H1 (cell line): ENCODE measurements at regions not wholly inside any gene's neighbourhood (a gene's known extent, or its start where the extent isn't known, plus 50 kb on each side); places are given as distances from the start of the nearest gene placed in this dataset.

ENCODE experiments used
- CTCF ChIA-PET: fragments of 300-600 bp; sonication (Branson Sonifier 250); formaldehyde crosslinking; loops from one replicate; lab custom pipeline; 2021; ENCODE audit not compliant: partially characterized antibody; lab: Charles Lee
- POLR2A ChIA-PET: fragments of 300-600 bp; sonication (Branson Sonifier 250); formaldehyde crosslinking; loops from one replicate; lab custom pipeline; 2021; ENCODE audit warnings: inconsistent platforms; ENCODE audit not compliant: partially characterized antibody; lab: Charles Lee
- DNase-seq, 2 experiments: peaks; one replicate each; pipeline versions ENCODE4 v3.0.0 to v3.0.0-alpha.2; 2010 to 2022; ENCODE audit warnings: low spot score in 2 of 2, low read depth in 1 of 2, mixed read lengths in 1 of 2
- FAIRE-seq: peaks from 2 replicates; lab custom pipeline; 2011; peaks lifted over from hg19 to GRCh38; lab: Jason Lieb, UNC
- H2AFZ ChIP-seq: 2 replicates; pipeline ENCODE4 v1.8.1; 2012; ENCODE audit warnings: low read length, inconsistent platforms
- H2AK5ac ChIP-seq: 2 replicates; pipeline ENCODE4 v1.6.1; 2013; ENCODE audit warnings: low read depth, low read length
- H2BK120ac ChIP-seq: replicated peaks from 2 replicates; pipeline ENCODE3; 2013; ENCODE audit warnings: low read depth, low read length, inconsistent platforms
- H2BK12ac ChIP-seq: 2 replicates; pipeline ENCODE4 v1.6.1; 2013; ENCODE audit warnings: low read depth, low read length
- H2BK15ac ChIP-seq: 2 replicates; pipeline ENCODE4 v1.6.1; 2013; ENCODE audit warnings: low read length
- H2BK20ac ChIP-seq: 2 replicates; pipeline ENCODE4 v1.6.1; 2013; ENCODE audit warnings: low read length
- H2BK5ac ChIP-seq: 2 replicates; pipeline ENCODE4 v1.6.1; 2013; ENCODE audit warnings: low read depth, low read length
- H3K14ac ChIP-seq: 2 replicates; pipeline ENCODE4 v1.6.1; 2013; ENCODE audit warnings: inconsistent platforms; ENCODE audit not compliant: insufficient read length
- H3K18ac ChIP-seq: 2 replicates; pipeline ENCODE4 v1.6.1; 2013; ENCODE audit warnings: low read length; ENCODE audit errors: extremely low read depth
- H3K23ac ChIP-seq: 2 replicates; pipeline ENCODE4 v1.6.1; 2013; ENCODE audit warnings: inconsistent platforms; ENCODE audit not compliant: insufficient read length
- H3K23me2 ChIP-seq: 2 replicates; pipeline ENCODE4 v1.6.1; 2013; ENCODE audit warnings: low read depth, low read length
- H3K27ac ChIP-seq: 2 replicates; pipeline ENCODE4 v1.6.1; 2011; ENCODE audit warnings: low read depth, low read length, inconsistent platforms
- H3K27me3 ChIP-seq, 4 experiments: replicated peaks in 1 of 4; 1 replicate in 1 of 4; 2 replicates in 3 of 4; pipeline versions ENCODE4 v1.6.1 to v1.8.1; 2011 to 2013; ENCODE audit warnings: low read length in 3 of 4, mild to moderate bottlenecking in 3 of 4, inconsistent platforms in 2 of 4, mixed read lengths in 2 of 4, moderate library complexity in 1 of 4; ENCODE audit not compliant: control insufficient read depth in 3 of 4, insufficient read depth in 3 of 4; ENCODE audit errors: extremely low read depth in 1 of 4
- H3K36me3 ChIP-seq, 4 experiments: 2 replicates each; pipeline versions ENCODE4 v1.6.1 to v1.8.1; 2011 to 2013; ENCODE audit warnings: mild to moderate bottlenecking in 4 of 4, low read length in 3 of 4, moderate library complexity in 2 of 4, control low read depth in 1 of 4, inconsistent platforms in 1 of 4; ENCODE audit not compliant: insufficient read depth in 4 of 4, control insufficient read depth in 2 of 4
- H3K4ac ChIP-seq: replicated peaks from 2 replicates; pipeline ENCODE3; 2013; ENCODE audit warnings: low read length, low read depth, mixed read lengths, inconsistent platforms; ENCODE audit not compliant: insufficient read length
- H3K4me1 ChIP-seq, 4 experiments: replicated peaks in 1 of 4; 1 replicate in 1 of 4; 2 replicates in 3 of 4; pipeline versions ENCODE4 v1.6.1 to v1.8.1; 2011 to 2013; ENCODE audit warnings: low read length in 3 of 4, inconsistent platforms in 2 of 4, mixed read lengths in 1 of 4; ENCODE audit not compliant: insufficient read depth in 4 of 4, control insufficient read depth in 3 of 4
- H3K4me2 ChIP-seq, 2 experiments: 2 replicates each; pipeline versions ENCODE4 v1.6.1 to v1.8.1; 2011 to 2013; ENCODE audit warnings: low read depth in 2 of 2, low read length in 2 of 2, control low read depth in 1 of 2, inconsistent platforms in 1 of 2, mild to moderate bottlenecking in 1 of 2; ENCODE audit not compliant: insufficient read depth in 1 of 2
- H3K4me3 ChIP-seq, 4 experiments: fragments of 200-600, 300-600 bp in 1 of 4; sonication (generic), shearing (Covaris generic), sonication (Bioruptor Twin) in 1 of 4; 2 replicates each; pipeline versions ENCODE4 v1.5.1 to v1.8.1; 2011 to 2016; ENCODE audit warnings: low read length in 4 of 4, low read depth in 3 of 4, control low read depth in 2 of 4, inconsistent platforms in 2 of 4, mild to moderate bottlenecking in 2 of 4, mixed read lengths in 1 of 4, moderate library complexity in 1 of 4; ENCODE audit not compliant: insufficient read depth in 2 of 4; ENCODE audit errors: extremely low read depth in 1 of 4
- H3K56ac ChIP-seq: replicated peaks from 2 replicates; pipeline ENCODE3; 2013; ENCODE audit warnings: low read depth, mild to moderate bottlenecking, mixed read lengths, low read length, inconsistent platforms; ENCODE audit not compliant: insufficient read length
- H3K79me1 ChIP-seq: 2 replicates; pipeline ENCODE4 v1.6.1; 2013; ENCODE audit warnings: low read depth, low read length, control low read depth
- H3K79me2 ChIP-seq, 2 experiments: 2 replicates each; pipeline versions ENCODE4 v1.6.1 to v1.8.1; 2012 to 2013; ENCODE audit warnings: low read length in 2 of 2, mild to moderate bottlenecking in 2 of 2, inconsistent platforms in 1 of 2; ENCODE audit not compliant: insufficient read depth in 2 of 2, control insufficient read depth in 1 of 2
- H3K9ac ChIP-seq, 4 experiments: replicated peaks in 1 of 4; 1 replicate in 1 of 4; 2 replicates in 3 of 4; pipeline versions ENCODE4 v1.6.1 to v1.8.1; 2011 to 2013; ENCODE audit warnings: low read depth in 3 of 4, low read length in 3 of 4, control low read depth in 2 of 4, mild to moderate bottlenecking in 2 of 4, moderate library complexity in 2 of 4, inconsistent platforms in 1 of 4; ENCODE audit errors: extremely low read depth in 1 of 4
- H3K9me3 ChIP-seq, 2 experiments: 2 replicates each; pipeline versions ENCODE4 v1.6.1 to v1.8.1; 2012 to 2013; ENCODE audit warnings: mild to moderate bottlenecking in 2 of 2, moderate library complexity in 2 of 2, control low read depth in 1 of 2, inconsistent platforms in 1 of 2, low read depth in 1 of 2, low read length in 1 of 2, mixed read lengths in 1 of 2; ENCODE audit not compliant: insufficient read depth in 2 of 2
- H4K20me1 ChIP-seq, 2 experiments: replicated peaks in 1 of 2; 2 replicates each; pipeline versions ENCODE3 to v1.8.1; 2011 to 2013; ENCODE audit warnings: inconsistent platforms in 2 of 2, low read length in 2 of 2, mild to moderate bottlenecking in 1 of 2; ENCODE audit not compliant: insufficient read depth in 2 of 2, control insufficient read depth in 1 of 2
- H4K5ac ChIP-seq: 2 replicates; pipeline ENCODE4 v1.6.1; 2013; ENCODE audit warnings: low read length, low read depth, mixed read lengths, inconsistent platforms; ENCODE audit not compliant: insufficient read length
- H4K8ac ChIP-seq: 2 replicates; pipeline ENCODE4 v1.8.0; 2013; ENCODE audit warnings: mild to moderate bottlenecking, moderate library complexity, low read length, inconsistent platforms; ENCODE audit not compliant: insufficient read depth; ENCODE audit errors: extremely low read depth
- H4K91ac ChIP-seq: replicated peaks from 2 replicates; pipeline ENCODE3; 2013; ENCODE audit warnings: low read length, mixed read lengths, inconsistent platforms; ENCODE audit not compliant: insufficient read length
- BRCA1 ChIP-seq: IDR thresholded peaks from 2 replicates; pipeline ENCODE4 v1.6.1; 2012; ENCODE audit warnings: low read depth, low read length, improper control_type of control experiment
- JUN ChIP-seq: IDR thresholded peaks from 2 replicates; pipeline ENCODE4 v1.6.1; 2011; ENCODE audit warnings: low read depth, mild to moderate bottlenecking, improper control_type of control experiment, low read length
- KDM4A ChIP-seq: IDR thresholded peaks from one replicate; pipeline ENCODE4 v1.7.1; 2012; ENCODE audit warnings: low read depth, mild to moderate bottlenecking, moderate library complexity, low read length, inconsistent platforms; ENCODE audit not compliant: severe bottlenecking
- RFX5 ChIP-seq: IDR thresholded peaks from 2 replicates; pipeline ENCODE4 v1.6.1; 2011; ENCODE audit warnings: low read depth, low read length, improper control_type of control experiment, borderline replicate concordance
- RXRA ChIP-seq: IDR thresholded peaks from 2 replicates; pipeline ENCODE4 v1.6.1; 2011; ENCODE audit warnings: low read depth, mild to moderate bottlenecking, low read length, moderate library complexity; ENCODE audit not compliant: insufficient read depth
- SIX5 ChIP-seq: IDR thresholded peaks from 2 replicates; pipeline ENCODE4 v1.6.1; 2011; ENCODE audit warnings: mild to moderate bottlenecking, low read depth, low read length
- TEAD4 ChIP-seq: IDR thresholded peaks from 2 replicates; pipeline ENCODE4 v1.6.1; 2012; ENCODE audit warnings: low read depth, low read length, inconsistent platforms, mixed read lengths
- WGBS, 2 experiments: shearing (Covaris generic) in 1 of 2; methylation state at CpG; one replicate each; pipeline versions ENCODE4 v1.1.6 to v1.1.7; 2013 to 2015; ENCODE audit warnings: low lambda C conversion rate in 2 of 2, mixed read lengths in 2 of 2, inconsistent platforms in 1 of 2, low coverage in 1 of 2, missing lambda C conversion rate in 1 of 2; ENCODE audit not compliant: insufficient replicate concordance in 2 of 2, insufficient coverage in 1 of 2, insufficient read length in 1 of 2; ENCODE audit errors: extremely low coverage in 1 of 2, missing lambda C conversion rate in 1 of 2; 5-methylcytosine and 5-hydroxymethylcytosine counted together

DNA sequence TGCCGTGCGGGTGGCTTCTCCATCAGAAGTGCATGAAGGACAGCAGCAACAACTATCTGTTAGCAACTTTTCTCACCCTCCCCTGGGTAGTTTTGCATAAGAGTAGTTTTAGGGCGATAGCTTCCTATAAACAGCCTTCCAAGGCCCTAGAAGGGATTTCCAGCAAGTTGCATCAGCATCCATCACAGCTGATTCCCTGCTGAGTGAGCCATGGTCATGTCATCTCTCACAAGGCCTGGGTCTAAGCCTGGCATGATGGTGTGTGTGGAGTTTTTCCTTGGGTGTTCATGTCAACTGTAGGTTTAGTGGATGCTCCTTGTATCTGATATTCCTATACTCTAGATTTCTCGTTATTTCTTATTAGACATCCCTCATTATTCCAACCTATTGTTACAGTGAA lies 2324.7 kb upstream of the AGA start:
- no peak overlapping the region for H3K4ac ChIP-seq
- DNase-seq, result no peak
- H3K4me3 ChIP-seq, result no peak overlapping the region
- no peaks in the 10 kb centered on the region for H4K20me1 ChIP-seq
- H3K4me2 ChIP-seq, result no peak overlapping the region
- H2AK5ac ChIP-seq, result no peak overlapping the region
- H2BK15ac ChIP-seq, result no peak overlapping the region
- H3K23ac ChIP-seq, result no peak overlapping the region
- H2BK120ac ChIP-seq, result no peak overlapping the region
- no peak overlapping the region for H3K18ac ChIP-seq
- H2BK20ac ChIP-seq, result no peak overlapping the region
- TF ChIP-seq JUN, result no peak
- TF ChIP-seq RFX5, result no peak
- TF ChIP-seq RXRA, result no peak
- TF ChIP-seq BRCA1, result no peak
- no peak for TF ChIP-seq SIX5
- no peak for TF ChIP-seq TEAD4
- TF ChIP-seq KDM4A, result no peak
- H3K79me2 ChIP-seq, result no peaks in the 10 kb centered on the region
- no peaks in the 10 kb centered on the region for H3K79me1 ChIP-seq
- no peak overlapping the region for H4K5ac ChIP-seq
- H3K4me1 ChIP-seq, result no peaks in the 10 kb centered on the region
- no peak overlapping the region for H2BK12ac ChIP-seq
- WGBS, 2 experiments, result 93% methylated on average over 4 of the region's 4 CpGs; no CpG with 5 or more reads in 1 of the 2 experiments
- no peak for FAIRE-seq
- ChIA-PET POLR2A (no interaction called here), CTCF (no interaction called here)
- no peaks in the 10 kb centered on the region for H3K27me3 ChIP-seq
- no peaks in the 10 kb centered on the region for H3K36me3 ChIP-seq
- H3K23me2 ChIP-seq, result no peaks in the 10 kb centered on the region
- H3K9me3 ChIP-seq, result 0 out of 4 replicates have a peak, but pooled peaks cover 0 to 2% of the 10 kb centered on the region in 2 experiments
- H3K27ac ChIP-seq, result no peak overlapping the region
- no peak overlapping the region for H3K14ac ChIP-seq
- no peak overlapping the region for H4K91ac ChIP-seq
- H2BK5ac ChIP-seq, result no peak overlapping the region
- H2AFZ ChIP-seq, result no peak overlapping the region
- no peak overlapping the region for H4K8ac ChIP-seq
- no peak overlapping the region for H3K9ac ChIP-seq
- H3K56ac ChIP-seq, result no peak overlapping the region
